Duodenal mucosa (tissue), 2 donors: ENCODE measurements at regions not wholly inside any gene's neighbourhood (a gene's known extent, or its start where the extent isn't known, plus 50 kb on each side); places are given as distances from the start of the nearest gene placed in this dataset.

Source experiments
- H3K27ac ChIP-seq: one replicate; pipeline ENCODE4 v1.7.0; 2013; ENCODE audit warnings: low read depth, low read length
- H3K27me3 ChIP-seq, 2 donors: one replicate each; pipeline ENCODE4 v1.7.0; 2013; ENCODE audit warnings: low read length in 2 of 2, control low read depth in 1 of 2; ENCODE audit not compliant: insufficient read depth in 2 of 2, control insufficient read depth in 1 of 2
- H3K36me3 ChIP-seq, 2 donors: one replicate each; pipeline ENCODE4 v1.7.0; 2013; ENCODE audit warnings: low read length in 2 of 2, control low read depth in 1 of 2; ENCODE audit not compliant: insufficient read depth in 2 of 2, control insufficient read depth in 1 of 2
- H3K4me1 ChIP-seq, 2 donors: one replicate each; pipeline ENCODE4 v1.7.0; 2013; ENCODE audit warnings: low read length in 2 of 2, control low read depth in 1 of 2; ENCODE audit not compliant: insufficient read depth in 2 of 2, control insufficient read depth in 1 of 2
- H3K4me3 ChIP-seq, 2 donors: one replicate each; pipeline ENCODE4 v1.7.0; 2013; ENCODE audit warnings: low read length in 2 of 2, low read depth in 1 of 2
- H3K9ac ChIP-seq, 2 donors: one replicate each; pipeline ENCODE4 v1.7.0; 2013; ENCODE audit warnings: low read length in 2 of 2, low read depth in 1 of 2
- H3K9me3 ChIP-seq, 2 donors: one replicate each; pipeline ENCODE4 v1.7.0; 2013; ENCODE audit warnings: low read length in 2 of 2, control low read depth in 1 of 2; ENCODE audit not compliant: control insufficient read depth in 1 of 2

DNA sequence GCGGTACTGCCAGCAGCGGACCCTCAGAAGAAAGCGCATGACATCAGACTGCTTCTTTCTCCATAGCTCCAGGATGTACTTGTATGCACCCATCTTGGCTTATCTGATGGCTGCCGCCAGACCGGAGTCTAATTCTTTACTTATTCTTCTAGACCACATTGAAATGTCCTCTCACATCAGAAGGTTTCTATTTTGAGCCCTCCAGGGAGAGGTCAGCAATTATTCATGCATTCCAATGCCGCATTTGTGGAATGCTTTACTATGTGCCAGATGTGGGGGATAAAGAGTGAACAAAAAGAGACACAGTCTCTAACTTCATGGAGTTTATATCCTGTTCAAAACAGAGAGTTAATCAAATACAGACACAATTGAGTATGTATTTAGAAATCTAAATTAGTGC lies 230.1 kb downstream of the MIAT start:
- H3K9ac ChIP-seq: no peak overlapping the region
- H3K36me3 ChIP-seq: no peaks in the 10 kb centered on the region
- no peaks in the 10 kb centered on the region for H3K9me3 ChIP-seq
- no peaks in the 10 kb centered on the region for H3K27me3 ChIP-seq
- no peak overlapping the region for H3K27ac ChIP-seq
- H3K4me3 ChIP-seq: no peak overlapping the region
- no peaks in the 10 kb centered on the region for H3K4me1 ChIP-seq

- Histone ChIP-seq H3K9ac (no peak overlapping the region), H3K4me1 (no peaks in the 10 kb centered on the region), H3K27me3 (no peaks in the 10 kb centered on the region), H3K36me3 (no peaks in the 10 kb centered on the region), H3K9me3 (no peaks in the 10 kb centered on the region), H3K27ac (no peak overlapping the region), H3K4me3 (no peak overlapping the region)
Measured at GRCh38 chr22:26887916-26888315, 230.5 kb downstream of the MIAT start.

DNA sequence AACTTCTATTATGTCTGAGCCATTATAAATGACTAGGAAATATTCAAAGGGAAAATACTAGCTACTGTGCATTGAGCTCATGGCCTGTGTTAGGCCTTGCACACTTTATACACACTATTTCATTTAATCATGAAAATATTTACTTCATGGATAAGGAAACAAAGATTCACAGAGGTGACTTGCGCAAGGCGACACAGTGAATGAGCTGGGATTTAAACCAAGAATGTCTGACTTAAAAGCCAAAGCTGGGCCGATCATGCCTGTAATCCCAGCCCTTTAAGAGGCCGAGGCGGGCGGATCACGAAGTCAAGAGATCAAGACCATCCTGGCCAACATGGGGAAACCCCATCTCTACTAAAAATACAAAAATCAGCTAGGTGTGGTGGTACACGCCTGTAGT lies 231.5 kb downstream of the MIAT start:
- H3K4me1 ChIP-seq: no peaks in the 10 kb centered on the region
- no peak overlapping the region for H3K4me3 ChIP-seq
- no peak overlapping the region for H3K9ac ChIP-seq
- no peaks in the 10 kb centered on the region for H3K27me3 ChIP-seq
- no peaks in the 10 kb centered on the region for H3K9me3 ChIP-seq
- H3K36me3 ChIP-seq: no peaks in the 10 kb centered on the region
- H3K27ac ChIP-seq: no peak overlapping the region

GRCh38 chr22:26889802-26890201 lies 232.4 kb downstream of the MIAT start:
- no peaks in the 10 kb centered on the region for H3K36me3 ChIP-seq
- H3K9me3 ChIP-seq: no peaks in the 10 kb centered on the region
- no peak overlapping the region for H3K9ac ChIP-seq
- no peaks in the 10 kb centered on the region for H3K27me3 ChIP-seq
- H3K4me1 ChIP-seq: no peaks in the 10 kb centered on the region
- H3K27ac ChIP-seq: no peak overlapping the region
- no peak overlapping the region for H3K4me3 ChIP-seq

GRCh38 chr22:26890870-26891269 lies 233.5 kb downstream of the MIAT start:
- H3K4me1 ChIP-seq: no peaks in the 10 kb centered on the region
- no peak overlapping the region for H3K27ac ChIP-seq
- H3K9ac ChIP-seq: no peak overlapping the region
- H3K36me3 ChIP-seq: no peaks in the 10 kb centered on the region
- no peaks in the 10 kb centered on the region for H3K27me3 ChIP-seq
- no peak overlapping the region for H3K4me3 ChIP-seq
- H3K9me3 ChIP-seq: no peaks in the 10 kb centered on the region

GRCh38 chr22:26891429-26891828 lies 234.0 kb downstream of the MIAT start:
- no peak overlapping the region for H3K27ac ChIP-seq
- no peaks in the 10 kb centered on the region for H3K9me3 ChIP-seq

DNA sequence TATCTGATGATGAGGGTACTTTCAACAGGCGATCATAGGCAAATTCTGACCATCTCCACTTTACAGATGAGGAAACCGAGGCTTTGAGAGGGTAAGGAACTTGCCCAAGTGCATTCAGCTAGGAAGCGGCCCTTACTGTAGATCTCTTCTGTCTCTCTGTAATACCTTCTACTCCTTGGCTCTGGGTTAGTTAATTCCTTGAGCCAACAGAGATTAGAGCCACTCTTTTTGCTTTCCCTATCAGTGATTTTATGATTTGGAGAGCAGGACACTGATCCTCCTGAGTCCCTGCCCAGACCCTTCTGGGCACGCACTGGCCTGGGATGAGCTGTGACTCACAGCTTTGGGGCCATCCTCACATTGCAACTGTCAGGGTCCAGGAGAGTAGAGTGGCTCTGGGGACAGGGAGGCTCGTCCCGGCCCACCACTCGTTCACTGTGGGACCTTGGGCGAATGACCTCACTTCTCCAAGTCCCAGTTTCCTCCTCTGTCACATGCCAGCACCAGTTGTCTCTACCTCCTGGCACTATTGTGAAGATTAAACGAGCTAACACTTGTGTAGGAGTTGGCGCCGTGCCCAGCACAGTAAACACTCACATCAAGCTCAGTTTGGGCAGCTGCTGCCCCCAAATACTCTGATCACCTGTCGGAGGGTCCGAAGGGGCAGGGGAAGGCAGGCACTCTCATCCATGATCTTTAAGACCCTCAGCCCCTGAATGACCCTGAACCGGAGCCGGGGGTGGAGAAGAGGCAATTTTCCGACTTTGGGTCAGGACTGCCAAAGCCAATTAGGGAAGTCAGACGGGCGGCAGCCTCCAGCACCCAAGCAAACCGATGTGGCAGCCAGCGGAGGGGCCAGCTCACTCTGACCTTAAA lies 235.0 kb downstream of the MIAT start:
- Histone ChIP-seq H3K9ac (no peak overlapping the region), H3K4me1 (no peaks in the 10 kb centered on the region), H3K9me3 (no peaks in the 10 kb centered on the region), H3K4me3 (no peak overlapping the region), H3K36me3 (no peaks in the 10 kb centered on the region), H3K27ac (no peak overlapping the region), H3K27me3 (no peaks in the 10 kb centered on the region)

More at GRCh38 chr22:26891429-26891828, 234.0 kb downstream of the MIAT start:
- H3K4me3 ChIP-seq: no peak overlapping the region
- H3K9ac ChIP-seq: no peak overlapping the region
- H3K4me1 ChIP-seq: no peaks in the 10 kb centered on the region
- H3K27me3 ChIP-seq: no peaks in the 10 kb centered on the region
- H3K36me3 ChIP-seq: no peaks in the 10 kb centered on the region

- Histone ChIP-seq H3K4me1 (no peaks in the 10 kb centered on the region), H3K27me3 (no peaks in the 10 kb centered on the region), H3K36me3 (no peaks in the 10 kb centered on the region), H3K27ac (no peak overlapping the region), H3K4me3 (no peak overlapping the region), H3K9ac (no peak overlapping the region), H3K9me3 (no peaks in the 10 kb centered on the region)
Measured at GRCh38 chr22:26893173-26894110, 236.1 kb downstream of the MIAT start.

GRCh38 chr22:26894362-26894761 lies 237.0 kb downstream of the MIAT start:
- H3K27ac ChIP-seq: no peak overlapping the region

More at GRCh38 chr22:26894362-26894761, 237.0 kb downstream of the MIAT start:
- H3K27me3 ChIP-seq: no peaks in the 10 kb centered on the region
- H3K4me1 ChIP-seq: no peaks in the 10 kb centered on the region
- H3K4me3 ChIP-seq: no peak overlapping the region
- H3K9ac ChIP-seq: no peak overlapping the region
- H3K9me3 ChIP-seq: no peaks in the 10 kb centered on the region
- H3K36me3 ChIP-seq: no peaks in the 10 kb centered on the region
